Activated CD8-positive, alpha-beta memory T cell treated with anti-CD3 and anti-CD28 coated beads, Interleukin-2, amount 50 U/mL, for 1 hour (primary cell): ENCODE measurements at regions not wholly inside any gene's neighbourhood (a gene's known extent, or its start where the extent isn't known, plus 50 kb on each side); places are given as distances from the start of the nearest gene placed in this dataset.
"Not testable (repeated sequence)": the region's sequence is repeated elsewhere in the genome, so short reads cannot be mapped to it uniquely, and the experiment has no call there.

ENCODE experiments used
- DNase-seq: peaks from one replicate; pipeline ENCODE4 v3.0.0-alpha.2; 2020; ENCODE audit errors: extremely low read depth

DNA sequence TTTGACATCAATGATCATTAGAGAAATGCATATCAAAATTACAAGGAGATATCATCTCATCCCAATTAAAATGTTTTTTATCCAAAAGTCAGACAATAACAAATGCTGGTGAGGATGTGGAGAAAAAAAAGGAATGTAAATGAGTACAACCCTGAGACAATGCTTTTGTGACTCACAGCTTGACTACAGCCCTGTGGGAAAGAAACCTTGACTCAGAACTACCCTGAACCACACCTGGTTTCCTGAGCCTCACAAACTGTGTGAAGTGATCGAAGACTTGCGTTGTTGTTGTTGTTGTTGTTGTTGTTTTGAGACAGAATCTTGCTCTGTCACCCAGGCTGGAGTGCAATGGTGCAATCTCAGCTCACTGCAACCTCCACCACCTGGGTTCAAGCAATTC lies 266.6 kb upstream of the MYT1L start:
- no peak for DNase-seq

DNA sequence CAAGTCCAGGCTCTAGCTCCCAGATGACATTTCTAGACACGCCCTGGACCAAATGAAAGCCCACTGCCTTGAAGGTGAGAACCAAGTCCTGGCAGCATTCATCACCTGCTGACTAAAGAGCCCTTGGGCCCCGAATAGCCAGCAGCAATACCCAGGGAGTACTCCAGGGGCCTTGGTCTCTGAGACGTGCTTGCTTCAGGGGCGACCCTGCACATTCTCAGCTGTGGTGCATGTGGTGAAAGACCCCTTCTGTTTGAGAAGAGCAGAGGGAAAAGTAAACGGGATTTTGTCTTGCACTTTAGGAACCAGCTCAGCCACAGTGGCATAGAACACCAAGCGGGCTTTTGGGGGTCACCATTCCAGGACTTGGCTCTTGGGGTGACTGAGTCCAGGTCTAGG lies 260.5 kb upstream of the MYT1L start:
- DNase-seq = no peak

DNA sequence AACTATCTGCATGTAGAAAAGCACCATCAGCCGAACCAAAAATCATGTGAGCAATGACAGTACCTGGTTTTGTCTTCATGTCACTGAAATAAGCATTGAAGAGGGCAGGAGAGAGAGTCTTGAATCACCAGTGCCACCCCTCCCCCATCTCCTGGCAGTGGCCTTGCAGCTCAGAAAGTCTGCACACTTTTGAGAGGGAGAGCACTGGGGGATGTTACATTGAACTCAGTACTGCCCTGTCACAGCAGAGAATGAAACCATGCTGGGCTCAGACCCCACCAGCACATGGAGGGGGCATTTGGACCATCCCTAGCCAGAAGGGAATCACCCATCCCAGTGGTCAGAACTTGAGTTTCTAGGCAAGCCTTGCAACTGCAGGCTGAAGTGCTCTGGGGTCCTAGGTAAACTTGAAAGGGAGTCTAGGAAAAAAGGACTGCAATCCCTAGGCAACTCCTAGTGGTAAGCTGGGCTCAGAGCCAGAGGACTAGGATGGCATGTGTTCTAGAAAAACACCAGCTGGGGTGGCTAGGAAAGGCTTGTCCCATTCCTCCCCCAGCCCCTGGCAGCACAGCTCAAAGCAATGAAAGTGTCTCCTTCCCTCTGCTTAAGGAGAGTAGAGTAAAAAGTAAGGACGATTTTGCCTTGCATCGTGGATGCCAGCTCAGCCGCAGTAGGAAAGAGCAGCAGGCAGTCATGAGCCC lies 259.9 kb upstream of the MYT1L start:
- no peak for DNase-seq

DNA sequence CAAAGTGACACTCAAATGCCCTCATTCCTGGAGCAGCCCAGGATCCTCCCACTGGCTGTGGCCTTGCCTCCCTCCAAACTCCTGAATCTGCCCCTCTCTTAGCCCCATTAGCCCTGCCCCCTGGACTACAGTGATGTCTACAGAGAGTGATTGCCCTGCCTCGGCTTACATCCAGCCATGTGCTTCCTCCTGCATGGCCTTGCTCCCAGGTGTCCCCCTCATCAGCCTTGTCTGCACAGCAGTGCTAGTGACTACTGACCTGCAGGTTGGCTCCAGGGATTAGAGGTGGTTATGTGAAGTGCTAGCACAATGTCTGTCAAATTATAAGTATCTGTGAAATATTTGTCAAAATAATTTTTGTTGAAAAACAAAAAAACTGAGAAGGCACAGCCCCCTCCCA lies 259.1 kb upstream of the MYT1L start:
- DNase-seq = no peak

DNA sequence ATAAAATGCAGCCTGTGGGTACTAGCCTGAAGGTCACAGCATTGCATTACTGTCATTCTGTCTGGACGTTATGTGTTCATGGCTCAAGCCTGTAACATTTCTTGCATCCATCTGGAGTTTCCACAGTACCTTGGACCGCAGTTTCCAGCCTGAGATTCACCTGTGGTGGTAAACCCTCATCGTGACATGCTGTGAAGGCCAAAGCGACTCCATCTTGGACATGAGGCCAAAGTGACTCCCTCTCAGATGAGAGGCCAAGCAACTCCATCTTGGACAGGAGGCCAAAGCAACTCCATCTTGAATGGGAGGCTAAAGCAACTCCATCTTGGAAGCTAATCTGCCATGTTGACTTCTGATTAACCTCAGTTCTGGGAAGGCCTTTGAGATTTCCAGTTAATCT lies 257.7 kb upstream of the MYT1L start:
- no peak for DNase-seq

DNA sequence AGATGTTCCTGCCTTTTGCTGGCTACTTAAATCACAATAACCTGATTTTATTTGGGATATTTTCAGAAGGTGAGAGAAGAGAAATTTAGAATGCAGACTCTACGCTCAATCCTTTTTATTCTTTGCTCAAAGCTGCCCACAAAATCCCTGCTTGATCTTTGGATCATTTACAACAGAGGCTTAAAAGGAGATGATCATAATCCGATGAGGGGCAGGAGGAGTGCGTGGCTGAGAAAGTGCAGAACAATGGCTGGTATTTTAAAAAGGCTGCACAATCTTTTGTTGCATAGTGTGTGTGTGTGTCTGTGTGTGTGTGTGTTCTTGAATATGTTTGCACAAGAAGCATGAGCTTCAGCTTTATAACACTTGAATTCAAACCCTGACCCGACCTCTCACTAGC lies 256.3 kb upstream of the MYT1L start:
- DNase-seq = no peak

DNA sequence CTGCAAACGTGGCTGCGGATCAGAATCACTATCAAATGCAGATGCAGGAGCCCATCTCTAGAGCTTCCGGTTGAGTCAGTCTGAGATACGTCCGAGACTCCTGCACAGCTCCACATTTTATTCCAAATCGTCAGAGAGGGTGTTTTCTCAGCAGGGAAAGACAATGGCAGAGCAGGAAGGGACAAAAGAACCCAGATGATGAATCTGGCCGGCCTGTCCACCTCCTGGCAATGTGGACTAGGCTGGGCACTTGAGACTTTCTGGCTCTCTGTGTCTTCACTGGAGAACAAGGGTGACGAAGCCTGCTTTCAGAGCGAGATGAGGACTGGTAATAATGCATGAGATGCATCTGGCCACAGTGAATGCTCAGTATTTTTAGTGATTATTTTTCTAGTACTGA lies 255.9 kb upstream of the MYT1L start:
- no peak for DNase-seq

DNA sequence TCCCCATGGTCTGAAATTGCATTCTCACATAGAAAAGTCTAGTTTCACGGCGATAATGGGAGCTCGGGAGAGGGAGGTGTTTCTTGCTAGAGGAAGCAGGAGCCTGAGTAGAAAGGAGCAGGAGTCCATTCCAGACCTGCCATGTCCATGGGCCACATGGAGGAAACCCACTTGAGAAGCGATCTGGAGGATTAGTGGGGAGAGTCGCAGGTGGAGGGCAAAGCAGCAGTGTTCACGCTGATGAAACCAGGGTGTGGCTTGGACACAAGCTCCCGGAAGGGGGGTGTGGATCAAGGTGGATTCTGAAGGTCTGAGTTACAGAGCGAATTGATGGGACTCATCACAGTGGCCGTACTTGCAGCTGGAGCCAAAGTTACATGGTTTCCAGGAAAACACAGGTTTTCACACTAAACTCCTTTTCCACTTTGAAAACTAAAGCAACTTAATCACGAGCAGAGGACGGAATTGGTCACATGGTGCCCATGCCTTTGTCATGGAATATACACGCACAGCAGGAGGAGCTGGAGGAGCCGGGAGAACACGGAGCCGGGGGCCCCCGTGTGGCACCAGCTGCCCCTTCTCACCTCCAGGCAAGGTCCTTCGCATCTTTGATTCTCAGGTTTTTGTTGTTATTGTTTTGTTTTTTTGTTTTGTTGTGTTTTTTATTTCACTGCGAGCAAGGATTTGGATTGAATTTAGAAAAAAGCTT lies 255.1 kb upstream of the MYT1L start:
- no peak for DNase-seq

DNA sequence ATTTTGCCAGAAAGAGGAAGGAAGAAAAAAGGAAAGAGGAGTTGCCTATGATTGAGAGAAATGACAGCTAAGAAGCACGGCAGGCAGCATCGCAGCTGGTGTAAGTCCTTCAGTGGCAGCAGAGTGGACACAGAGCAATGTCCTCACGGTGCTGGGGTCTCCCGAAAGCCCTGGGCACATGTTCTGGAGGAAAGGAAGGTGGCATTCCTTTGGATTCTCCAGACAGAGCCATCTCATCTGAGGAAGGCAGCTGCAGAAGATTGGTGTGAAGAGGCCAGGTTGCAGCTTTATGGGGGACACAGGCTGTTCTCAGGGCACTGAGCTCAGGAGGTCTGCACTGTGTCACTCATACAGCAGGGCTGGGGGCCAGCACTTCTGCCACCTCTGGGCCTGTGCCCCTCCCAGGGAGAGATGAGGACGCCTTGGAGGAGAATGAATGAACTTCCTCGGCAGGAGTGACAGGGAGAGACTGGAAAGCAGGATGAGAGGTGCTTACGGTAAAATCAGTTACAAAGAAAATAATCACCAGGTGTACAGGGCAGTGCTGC lies 252.0 kb upstream of the MYT1L start:
- no peak for DNase-seq

DNA sequence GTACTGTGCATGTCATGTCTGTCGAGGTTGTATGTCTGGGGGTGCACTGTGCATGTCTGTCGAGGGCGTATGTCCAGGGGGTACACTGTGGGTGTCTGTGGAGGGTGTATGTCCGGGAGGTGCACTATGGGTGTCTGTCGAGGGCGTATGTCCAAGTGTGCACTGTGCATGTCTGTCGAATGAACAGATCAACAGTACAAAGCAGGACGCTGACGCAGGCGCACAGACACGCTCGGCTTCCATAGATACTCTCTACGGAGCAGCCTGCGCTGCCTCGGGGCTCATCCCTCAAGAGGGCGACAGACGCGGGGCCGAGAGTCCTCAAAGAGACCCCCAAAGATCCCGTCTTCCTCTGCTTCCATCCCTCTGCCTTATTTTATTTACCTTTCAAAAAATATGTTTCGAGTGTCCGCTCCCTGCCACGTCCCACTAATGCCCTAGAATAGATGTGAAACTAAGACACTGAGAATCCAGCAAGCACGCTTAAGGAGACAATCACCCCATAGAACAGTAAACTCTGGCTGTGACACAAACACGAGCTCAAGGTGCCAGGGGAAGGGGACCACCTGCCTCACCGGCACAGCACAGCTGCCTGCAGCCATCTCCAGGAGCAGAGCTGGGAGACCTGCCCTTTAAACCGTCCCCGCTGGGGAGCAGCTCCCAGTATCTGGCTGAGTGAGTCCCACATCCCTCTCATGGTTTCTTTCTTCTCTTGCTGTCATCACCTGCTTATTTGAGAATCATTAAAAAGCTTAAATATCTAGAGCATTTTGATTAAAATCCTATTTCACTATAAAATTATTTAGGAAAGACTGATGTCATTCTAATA lies 250.5 kb upstream of the MYT1L start:
- DNase-seq = no peak

DNA sequence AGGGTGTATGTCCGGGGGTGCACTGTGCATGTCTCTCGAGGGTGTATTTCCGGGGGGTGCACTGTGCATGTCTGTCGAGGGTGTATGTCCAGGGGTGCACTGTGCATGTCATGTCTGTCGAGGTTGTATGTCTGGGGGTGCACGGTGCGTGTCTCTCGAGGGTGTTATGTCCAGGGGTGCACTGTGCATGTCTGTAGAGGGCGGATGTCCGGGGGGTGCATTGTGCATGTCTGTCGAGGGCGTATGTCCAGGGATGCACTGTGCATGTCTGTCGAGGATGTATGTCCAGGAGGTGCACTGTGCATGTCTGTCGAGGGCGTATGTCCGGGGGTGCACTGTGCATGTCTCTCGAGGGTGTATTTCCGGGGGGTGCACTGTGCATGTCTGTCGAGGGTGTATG lies 249.8 kb upstream of the MYT1L start:
- DNase-seq = not testable (repeated sequence)

DNA sequence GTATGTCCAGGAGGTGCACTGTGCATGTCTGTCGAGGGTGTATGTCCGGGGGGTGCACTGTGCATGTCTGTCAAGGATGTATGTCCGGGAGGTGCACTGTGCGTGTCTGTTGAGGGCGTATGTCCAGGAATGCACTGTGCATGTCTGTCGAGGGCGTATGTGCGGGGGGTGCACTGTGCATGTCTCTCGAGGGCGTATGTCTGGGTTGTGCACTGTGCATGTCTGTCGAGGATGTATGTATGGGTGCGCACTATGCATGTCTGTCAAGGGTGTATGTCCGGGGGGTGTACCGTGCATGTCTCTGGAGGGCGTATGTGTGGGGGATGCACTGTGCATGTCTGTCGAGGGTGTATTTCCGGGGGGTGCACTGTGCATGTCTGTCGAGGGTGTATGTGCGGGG lies 249.3 kb upstream of the MYT1L start:
- no peak for DNase-seq

DNA sequence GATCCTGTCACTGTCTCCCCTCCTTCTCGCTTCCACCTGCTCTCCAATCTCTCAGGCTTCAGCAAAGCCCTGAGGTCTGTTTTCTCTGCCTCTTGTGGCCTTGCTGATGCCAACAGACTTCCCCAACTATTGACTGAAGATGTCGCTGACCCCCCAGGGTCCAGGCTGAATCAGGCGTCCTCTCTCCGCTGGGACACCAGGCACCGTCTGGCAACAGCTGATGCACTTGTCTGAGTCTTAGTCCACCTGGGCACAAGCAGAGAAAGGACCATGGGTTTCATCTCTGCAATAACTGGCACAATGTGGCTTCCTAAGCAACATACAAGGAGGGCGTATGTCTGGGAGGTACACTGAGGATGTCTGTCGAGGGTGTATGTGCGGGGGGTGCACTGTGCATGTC lies 248.7 kb upstream of the MYT1L start:
- no peak for DNase-seq

DNA sequence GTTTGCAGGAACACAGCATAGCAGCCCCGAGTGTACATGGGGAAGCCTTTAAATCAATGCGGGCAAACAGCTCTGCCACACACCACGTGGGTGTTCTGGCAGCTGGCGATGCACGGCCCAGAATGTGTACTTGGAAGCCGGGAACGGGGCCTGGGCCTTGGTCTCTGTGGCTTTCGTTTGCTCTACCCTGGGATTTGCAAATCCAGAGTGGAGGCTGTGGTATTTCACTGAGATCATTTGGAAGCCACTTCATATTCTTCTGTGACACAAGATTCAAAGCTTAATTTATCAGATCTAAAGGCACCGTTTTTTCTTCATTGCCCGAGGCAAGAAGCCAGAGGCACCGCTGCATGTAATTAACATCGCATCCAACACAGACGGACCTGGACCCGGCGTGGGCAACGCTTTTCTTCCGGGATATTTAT lies 246.3 kb upstream of the MYT1L start:
- DNase-seq = no peak

DNA sequence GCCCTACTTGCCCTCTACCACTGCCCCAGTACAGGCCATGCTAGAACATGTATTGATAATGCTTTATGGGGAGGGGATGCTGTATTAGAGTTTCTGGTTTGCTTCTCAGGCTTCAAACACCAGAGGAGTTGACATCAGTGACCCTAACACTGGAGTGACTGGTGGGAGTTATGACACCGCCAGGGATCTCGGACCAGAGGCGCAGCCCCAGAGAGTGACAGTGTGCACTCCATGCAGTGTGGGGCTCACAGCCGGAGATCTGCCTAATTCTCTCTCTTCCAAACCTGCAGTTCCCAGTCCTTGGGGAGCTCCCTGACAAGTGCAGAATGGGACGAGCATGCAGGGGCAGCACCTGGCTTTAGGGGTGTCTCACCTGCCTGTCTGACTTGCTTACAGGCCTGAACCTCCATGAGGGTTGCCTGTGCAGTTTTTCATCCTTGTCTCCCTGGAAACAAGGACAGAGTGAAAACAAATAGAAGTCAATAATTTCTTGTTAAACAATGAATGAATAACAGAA lies 244.9 kb upstream of the MYT1L start:
- DNase-seq = no peak

DNA sequence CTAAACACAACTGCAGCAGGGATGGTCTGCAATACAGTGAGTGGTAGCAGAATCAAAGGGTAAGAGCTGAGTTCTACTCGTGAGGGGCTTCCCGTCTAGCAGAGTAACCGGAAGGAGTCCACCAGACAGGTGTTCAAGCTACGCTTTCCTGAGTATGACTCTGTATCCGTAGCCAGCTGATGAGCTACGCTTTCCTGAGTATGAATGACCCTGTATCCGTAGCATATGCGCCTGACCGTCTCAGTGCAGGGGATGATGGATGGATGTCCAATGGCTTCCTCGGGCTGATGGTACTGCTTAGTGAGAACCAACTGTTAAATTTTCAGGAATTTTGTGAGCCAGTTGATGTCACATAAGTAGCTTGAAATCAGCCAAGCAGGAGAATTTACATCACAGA lies 244.1 kb upstream of the MYT1L start:
- DNase-seq = no peak

DNA sequence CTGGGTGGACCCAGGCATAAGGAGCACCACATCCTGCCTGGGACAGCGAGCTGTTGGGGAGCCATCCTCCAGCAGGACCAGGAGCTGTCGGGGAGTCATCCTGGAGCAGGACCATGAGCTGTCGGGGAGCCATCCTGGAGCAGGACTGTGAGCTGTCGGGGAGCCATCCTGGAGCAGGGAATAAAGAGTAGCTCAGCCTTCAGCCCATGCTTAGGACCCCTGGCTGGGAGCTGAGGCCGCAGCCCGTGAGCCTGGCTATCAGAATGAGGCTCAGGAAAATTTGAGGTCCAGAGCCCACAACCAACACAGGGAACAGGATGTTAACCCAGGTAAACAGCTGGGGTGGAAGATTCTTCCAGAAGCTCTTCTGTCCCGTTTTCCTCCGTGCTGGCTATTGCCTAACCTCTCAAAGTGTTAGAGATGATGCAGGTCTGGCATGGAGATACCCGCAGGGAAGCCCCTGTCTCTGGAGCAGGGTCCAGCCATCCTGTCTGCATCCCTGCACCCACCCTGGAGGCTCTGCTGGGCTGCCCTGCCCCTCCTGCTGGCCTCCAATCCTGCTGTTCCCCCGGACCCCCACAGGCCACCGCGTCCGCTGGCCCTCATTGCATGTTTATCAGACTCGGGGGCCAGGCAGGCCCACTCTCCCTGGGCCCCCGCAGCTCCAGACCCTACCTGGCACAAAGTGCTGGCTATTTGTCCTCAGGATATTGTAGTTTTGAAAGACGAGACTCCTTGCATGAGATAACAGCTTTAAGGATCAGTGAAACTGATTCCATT lies 243.5 kb upstream of the MYT1L start:
- DNase-seq = no peak

DNA sequence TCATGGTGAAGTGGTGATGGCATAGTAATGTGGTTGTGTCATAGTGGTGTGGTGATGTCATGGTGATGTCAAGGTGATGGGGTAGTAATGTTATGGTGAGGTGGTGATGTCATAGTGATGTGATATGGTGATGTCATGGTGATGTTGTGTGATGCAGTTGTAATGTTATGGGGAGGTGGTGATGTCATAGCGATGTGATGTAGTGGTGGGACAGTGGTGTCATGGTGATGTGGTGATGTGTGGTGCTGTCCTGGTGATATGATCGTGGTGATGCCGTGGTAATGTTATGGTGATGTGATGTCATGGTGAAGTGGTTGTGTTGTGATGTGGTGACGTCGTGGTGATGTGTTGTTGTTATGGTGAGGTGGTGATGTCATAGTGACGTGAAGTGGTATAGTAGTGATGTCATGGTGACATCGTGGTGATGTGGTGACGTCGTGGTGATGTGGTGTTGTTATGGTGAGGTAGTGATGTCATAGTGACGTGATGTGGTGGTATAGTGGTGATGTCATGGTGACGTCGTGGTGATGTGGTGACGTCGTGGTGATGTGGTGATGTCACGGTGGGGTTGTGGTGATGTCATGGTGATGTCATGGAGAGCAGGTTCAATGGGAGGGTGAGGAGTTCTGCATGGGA lies 242.7 kb upstream of the MYT1L start:
- DNase-seq = no peak

DNA sequence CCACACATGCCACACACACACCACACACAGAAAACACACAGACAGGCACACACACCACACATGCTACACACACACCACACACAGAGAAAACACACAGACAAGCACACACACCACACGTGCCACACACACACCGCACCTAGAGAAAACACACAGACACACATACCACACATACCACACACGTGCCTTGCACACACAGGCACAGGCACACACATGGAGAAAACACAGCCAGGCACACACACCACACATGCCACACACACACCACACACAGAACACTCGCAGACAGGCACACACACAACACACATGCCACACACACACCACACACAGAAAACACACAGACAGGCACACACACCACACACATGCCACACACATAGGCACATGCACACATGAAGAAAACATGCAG lies 242.1 kb upstream of the MYT1L start:
- DNase-seq = no peak

DNA sequence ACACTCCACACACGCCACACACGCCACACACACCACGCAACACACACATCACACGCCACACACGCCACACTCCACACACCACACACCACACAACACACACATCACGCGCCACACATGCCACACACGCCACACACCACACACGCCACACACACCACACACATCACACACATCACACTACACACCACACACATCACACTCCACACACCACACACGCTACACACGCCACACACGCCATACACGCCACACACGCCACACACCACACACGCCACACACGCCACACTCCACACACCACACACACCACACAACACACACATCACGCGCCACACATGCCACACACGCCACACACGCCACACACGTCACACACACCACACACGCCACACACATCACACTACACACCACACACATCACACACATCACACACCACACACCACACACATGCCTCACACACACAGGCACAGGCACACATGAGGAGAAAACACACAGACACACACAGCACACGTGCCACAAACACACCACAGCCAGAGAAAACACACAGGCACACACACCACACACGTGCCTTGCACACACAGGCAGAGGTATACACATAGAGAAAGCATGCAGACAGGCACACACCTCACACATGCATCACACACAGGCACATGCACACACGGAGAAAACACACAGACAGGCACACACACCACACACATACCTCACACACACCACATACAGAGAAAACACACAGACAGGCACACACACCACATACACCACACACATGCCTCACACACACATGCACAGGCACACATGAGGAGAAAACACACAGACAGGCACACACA lies 241.5 kb upstream of the MYT1L start:
- DNase-seq = no peak
